NCI-H69 (cell line): ENCODE measurements at regions not wholly inside any gene's neighbourhood (a gene's known extent, or its start where the extent isn't known, plus 50 kb on each side); places are given as distances from the start of the nearest gene placed in this dataset.

Experiments
- DNase-seq: peaks from one replicate; lab custom pipeline; 2025; lab: John Stamatoyannopoulos, UW

DNA sequence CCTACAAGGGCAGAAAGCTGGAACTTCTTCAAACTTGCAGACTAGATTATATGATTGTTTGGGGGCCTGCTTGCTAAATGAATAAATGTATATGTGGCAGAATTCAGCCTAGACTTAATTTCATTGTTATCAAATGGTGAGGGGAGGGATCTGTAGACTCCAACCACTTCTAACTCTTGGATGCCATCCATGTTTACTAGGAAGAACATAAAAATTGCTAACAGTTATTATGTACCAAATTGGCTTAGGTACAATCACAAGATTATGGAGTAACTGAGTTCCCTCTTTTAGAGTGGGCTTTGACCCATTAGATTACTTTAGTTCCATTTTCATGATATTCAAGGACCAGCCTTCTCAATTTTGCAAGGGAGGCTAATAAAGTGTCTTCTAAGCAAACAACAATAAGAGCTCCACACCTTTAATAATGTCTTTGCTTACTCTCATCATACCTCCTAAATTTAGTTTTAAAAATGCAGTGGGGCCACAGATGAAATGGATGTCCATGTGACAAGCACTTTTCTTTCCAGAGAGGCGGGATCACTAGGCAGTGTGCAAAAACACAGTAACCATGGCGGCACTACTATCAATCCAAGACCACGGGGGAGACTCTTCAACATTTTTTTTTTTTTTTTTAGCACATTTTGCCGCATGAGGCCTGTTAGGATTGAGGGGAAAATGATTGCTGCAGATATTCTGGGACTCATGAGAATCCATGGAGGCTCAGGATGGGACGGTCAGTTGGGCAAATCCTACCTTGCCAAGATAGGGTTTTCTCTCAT is 217.6 kb upstream of the SPRED2 start:
- DNase-seq: no peak

DNA sequence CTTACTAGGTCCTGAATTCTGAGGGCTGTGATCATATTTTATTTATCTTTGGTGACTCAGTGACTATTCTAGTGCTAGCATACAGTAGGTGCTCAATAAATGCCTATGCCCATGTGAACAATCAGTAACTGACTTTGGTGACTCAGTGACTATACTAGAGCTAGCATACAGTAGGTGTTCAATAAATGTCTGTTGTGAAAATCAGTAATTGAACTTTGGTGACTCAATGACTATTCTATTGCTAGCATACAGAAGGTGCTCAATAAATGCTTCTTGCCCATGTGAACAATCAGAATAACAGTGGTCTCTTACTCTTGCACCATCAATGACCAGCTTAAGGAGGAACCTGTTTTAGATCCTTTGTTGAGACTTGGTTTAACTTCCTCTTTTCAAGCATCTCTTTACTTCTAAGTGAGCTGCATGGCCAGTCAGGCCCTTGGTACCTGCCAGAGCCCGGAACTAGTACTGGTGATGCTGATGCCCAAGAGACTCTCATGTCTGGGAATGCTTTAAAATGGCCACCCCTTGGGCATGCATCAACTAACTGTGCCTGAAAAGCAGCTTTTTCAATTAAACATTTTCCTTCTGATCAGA is 214.9 kb upstream of the SPRED2 start:
- no peak for DNase-seq

DNA sequence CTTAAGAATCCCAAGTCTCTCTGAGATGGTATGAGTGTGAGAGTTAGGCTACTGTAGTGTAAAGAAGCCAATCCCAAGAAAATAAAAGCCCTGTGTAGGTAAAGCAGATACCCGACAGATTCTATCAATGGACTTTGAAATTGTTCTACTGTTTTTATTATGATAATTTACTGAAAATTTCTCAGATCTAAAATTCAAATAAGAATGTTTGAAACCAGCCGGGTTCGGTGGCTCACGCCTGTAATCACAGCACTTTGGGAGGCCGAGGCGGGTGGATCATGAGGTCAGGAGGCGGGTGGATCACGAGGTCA is 208.3 kb upstream of the SPRED2 start:
- no peak for DNase-seq

DNA sequence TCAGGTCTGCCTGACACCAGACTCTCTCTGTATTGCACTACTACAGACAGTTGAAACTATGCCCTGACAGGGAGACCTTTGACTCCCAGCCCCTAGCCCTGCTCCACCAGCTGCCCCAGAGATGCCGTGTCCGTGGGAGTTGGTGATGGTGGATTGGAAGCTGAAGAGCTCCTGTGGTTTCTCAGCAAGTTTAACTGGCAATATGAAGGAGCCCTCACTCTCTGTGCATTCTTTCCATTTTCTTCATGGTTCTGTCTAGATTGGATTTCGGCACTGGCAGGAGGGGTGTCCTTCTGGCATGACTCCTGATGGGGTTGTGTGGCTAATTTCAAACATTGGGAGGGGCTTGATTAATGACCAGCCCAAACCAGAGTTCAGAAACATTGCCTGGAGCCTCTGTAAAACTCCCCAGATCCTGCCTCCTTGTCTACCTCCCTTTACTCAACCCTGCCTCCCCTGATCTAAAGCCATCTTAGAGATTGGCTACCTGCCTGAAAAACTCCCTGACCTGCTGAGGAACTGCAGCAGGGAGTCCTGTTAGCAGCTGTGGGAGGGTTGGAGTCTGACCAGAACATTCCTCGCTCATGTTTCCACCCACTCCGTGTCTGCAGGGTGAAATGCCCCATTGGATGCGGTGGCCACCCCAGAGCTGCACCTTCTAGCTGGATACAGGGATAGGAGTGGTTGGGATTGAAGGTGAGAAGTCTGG is 206.9 kb upstream of the SPRED2 start:
- peak; percentile 29 for DNase-seq

DNA sequence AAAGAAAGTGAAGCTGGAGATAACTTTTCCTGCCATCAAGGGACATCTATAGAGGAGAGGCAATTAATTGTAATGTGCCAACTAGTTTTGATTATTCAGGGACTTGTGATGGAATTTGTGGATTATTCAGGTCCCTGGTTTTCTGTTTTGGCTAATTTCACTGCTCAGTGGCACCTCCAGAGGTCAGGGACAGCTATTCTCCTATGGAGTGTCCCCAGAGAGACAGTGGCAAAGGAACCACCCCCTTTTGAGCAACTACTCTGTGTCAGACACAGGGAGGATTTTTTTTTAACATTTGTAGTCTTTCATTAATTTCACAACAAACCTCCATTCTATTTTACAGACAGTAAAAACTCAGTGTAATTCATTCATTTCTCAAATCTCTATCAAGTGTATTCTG is 206.0 kb upstream of the SPRED2 start:
- DNase-seq: no peak

DNA sequence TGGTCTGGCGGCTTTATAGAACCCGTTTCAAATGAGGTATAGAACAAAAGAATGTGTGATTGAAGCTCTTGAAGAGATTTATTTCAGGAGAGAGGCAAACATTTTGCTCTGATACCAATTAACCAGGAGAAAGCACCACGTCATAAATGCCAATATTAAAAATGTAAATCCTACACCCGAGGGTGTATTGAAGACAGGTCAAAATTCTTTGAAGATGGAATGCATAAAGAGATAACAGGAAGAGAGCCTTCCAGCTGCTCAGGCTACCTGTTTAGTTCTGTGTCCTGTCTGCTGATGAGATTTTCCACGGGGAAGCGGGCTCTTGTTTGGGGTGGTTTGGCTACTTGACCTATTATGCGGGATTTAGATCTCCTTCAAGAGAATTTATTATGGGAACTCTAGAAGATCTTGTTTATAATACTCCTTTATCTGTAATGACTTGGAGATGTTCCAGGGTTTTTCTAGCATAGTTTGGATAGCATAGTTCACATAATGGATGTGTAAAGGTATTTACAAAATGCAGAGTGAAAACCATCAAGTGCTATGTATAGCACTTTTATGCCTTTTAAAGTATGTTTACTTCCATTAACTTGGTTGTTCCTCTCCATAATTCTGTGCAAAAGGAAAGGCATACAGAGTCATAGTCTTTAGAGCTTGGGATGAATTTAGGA is 204.5 kb upstream of the SPRED2 start:
- no peak for DNase-seq

DNA sequence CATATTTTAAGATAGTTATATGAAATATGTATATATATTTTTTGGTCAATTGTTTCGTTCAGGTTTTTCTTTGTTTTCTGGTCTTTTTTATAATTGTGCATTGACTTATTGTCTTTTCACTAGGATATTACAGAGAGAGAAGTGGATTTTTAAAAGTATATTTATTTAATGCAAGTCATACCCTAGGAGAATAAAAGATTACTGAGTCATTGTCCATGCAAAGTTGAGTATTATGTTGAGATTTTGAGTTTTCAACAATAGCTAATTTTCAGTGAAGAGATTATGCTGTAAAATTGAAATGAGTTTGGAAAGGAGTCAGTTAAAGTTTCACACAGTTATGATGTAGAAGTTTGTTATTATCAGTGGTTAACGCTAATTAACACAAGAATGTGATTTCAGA is 203.6 kb upstream of the SPRED2 start:
- DNase-seq: no peak

DNA sequence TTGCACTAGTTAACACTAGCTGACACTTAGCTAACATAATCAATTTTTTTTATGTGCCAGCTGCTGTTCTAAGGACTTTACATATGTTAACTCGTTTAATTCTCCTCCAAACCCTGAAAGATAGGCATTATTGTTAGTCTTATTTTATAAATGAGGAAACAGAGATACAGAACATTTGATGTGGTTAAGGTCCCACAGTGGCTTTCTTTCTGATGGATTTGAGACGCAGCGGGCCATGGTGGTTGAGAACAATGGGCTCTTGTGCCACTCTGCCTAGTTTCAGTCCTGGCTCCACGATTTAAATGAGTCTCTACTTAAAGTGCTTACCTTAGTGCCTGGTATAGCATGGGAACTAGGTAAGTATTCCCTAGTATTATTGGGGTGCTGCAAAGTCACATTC is 201.9 kb upstream of the SPRED2 start:
- DNase-seq: no peak

DNA sequence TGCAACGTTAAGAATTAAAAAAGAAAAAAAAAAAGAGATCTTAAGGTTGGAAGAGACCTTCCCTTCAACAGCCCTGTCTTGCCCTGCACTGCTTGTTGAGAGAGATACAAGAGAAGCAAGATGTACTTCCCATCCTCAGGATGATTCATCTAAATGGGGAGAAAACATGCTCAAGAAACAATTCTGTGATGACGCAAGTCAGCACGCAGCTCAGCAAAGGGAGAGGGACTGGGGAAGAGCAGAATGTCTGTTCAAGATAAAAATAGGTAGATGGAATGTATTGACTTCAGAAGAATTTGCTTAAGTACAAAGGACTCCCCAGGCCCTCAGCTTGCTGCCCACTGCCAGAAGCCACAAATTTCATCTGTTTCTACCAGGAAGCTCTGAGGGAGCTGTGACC is 198.2 kb upstream of the SPRED2 start:
- DNase-seq: no peak

DNA sequence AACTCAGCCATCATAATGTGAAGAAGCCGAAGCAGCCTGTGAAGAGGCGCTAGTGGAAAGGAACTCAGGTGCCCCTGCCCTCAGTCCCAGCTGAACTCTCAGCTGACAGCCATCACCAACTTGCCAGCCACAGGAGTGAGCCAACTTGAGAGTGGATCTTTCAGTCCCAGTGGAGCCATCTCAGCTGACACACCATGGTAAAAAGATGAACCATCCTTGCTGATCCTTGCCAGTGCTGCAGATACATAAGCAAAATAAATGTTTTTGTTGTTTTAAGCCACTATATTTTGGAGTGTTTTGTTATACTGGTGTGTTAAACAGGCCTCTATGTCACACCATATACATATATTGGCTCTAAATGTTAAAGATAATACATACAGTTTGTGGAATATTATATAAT is 195.8 kb upstream of the SPRED2 start:
- no peak for DNase-seq

DNA sequence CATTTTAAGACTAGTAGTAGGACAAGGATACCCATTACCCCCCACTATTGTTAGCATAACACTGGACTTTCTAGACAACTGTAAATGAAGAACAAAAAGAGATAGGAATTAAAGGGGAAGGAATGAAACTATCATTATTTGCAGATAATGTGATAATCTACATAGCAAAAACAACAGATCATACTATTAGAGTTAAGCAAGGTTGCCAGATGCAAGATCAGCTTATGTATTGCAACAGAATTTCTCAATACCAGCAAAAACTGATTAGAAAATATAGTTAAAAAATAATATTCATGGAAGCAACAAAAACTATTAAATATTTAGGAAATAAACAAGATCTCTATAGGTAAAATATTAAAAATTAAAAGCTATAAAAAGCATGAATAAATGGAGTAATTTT is 194.4 kb upstream of the SPRED2 start:
- DNase-seq: no peak

DNA sequence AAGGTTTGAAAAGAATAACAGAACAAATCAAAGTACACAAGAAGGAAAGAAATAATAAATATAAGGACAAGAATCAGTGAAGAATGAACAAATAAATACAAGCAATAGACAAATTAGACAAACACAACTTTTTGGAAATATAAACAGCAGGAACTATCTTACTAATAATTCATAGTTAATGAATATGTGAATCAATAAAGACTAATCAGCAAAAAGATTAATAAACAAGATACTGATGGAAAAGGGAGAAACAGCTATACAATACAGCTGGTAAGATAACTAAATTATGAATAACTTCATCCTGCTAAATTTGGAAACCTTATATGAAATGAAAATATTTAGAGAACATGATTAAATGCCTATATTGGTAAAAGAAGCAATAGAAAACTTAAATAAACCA is 193.6 kb upstream of the SPRED2 start:
- no peak for DNase-seq

DNA sequence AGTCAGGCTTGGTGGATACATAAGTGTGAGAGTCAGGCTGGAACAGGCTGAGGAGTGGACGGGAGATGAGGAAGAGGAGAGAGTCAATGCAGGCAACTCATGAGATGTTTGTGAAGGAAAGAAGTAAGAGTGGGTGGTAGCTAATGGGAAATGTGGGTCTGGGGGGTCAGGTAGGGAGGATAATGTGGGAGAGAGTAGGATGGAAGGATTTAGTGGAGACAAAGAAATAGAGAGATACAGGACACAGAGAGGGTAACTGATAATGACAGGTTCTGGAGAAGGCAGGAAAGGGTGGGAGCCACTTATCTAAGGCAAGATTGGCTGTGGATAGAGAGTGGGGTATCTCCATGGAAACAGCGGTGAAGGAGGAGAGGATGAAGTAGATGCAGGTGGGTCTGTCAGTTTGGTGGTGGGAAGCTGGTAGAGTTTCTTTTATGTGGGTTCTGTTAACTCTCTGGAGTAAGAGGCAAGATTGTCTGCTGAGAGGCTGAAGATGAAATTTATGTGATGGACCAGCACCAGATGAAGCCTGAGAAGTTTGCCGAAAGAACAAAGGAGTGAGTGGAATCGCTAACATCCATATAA is 190.6 kb upstream of the SPRED2 start:
- DNase-seq: no peak

DNA sequence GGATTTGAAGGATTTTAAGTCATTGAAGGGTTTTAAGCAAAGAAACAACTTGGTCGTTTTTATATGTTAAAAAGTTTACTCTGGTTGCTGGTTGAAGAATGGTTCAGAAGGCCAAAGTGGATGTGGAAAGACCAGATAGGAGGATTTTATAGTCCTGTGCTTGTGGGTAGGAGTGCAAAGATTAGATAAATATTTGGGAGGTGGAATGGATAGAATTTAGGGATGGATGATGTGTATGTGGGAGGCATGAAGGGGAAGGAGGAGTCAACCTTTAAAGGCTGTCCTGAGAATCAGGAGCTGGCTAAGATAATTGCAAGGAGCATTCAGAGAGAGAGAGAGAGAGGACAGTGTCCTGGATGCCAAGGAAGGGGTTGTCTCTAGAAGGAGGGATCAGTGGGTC is 190.1 kb upstream of the SPRED2 start:
- DNase-seq: no peak

DNA sequence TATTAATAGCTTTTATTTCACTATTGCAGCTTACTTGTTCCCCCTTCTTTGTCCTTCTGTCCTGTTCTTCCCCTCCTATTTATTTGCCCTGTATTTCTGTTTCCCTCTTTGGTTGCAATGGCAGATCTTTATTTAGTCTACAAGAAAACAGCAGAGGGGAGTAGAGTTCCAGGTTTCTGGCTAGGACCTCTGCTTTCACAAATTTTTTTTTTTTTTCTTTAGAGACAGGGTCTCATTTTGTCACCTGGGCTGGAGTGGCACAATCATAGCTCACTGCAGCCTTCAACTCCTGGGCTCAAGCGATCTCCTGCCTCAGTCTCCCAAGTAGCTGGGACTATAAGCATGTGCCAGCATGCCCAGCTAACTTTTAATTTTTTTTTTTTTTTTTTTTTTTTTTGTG is 188.1 kb upstream of the SPRED2 start:
- DNase-seq: no peak

DNA sequence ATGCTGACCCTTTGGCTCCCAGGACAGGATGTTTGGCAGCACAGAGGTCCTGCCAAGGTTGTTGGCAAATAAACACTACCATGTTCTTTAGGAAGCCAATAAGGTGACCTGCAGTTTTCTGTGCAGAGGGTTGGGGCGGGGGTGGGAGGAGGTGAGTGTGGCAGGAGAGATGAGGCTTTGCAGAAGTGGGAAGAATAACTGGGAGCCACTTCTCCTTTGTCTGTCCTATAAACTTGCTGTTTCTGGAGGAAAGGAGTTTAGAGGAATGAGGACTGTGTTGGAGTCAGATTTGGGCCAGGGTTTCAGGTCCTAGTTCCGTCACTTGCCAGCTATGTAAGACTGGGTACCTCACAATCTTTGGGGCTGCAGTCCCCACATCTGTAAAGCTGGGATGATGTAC is 187.6 kb upstream of the SPRED2 start:
- no peak for DNase-seq

DNA sequence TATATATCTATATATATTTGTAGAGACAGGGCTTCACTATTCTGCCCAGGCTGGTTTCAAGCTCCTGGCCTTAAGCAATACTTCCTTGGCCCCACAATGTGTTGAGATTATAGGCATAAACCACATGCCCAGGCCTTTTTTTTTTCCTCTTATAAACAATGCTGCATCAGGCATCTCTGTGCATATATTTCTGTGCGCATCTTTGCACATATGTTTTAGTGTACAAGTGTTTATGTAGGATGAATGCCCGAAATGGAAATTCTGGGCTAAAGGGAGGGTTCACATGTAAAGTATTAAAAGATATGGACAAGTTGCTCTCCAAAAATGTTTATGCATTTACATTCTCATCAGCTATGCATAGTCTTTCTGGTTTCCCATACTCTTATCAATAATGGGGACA is 183.2 kb upstream of the SPRED2 start:
- DNase-seq: no peak

DNA sequence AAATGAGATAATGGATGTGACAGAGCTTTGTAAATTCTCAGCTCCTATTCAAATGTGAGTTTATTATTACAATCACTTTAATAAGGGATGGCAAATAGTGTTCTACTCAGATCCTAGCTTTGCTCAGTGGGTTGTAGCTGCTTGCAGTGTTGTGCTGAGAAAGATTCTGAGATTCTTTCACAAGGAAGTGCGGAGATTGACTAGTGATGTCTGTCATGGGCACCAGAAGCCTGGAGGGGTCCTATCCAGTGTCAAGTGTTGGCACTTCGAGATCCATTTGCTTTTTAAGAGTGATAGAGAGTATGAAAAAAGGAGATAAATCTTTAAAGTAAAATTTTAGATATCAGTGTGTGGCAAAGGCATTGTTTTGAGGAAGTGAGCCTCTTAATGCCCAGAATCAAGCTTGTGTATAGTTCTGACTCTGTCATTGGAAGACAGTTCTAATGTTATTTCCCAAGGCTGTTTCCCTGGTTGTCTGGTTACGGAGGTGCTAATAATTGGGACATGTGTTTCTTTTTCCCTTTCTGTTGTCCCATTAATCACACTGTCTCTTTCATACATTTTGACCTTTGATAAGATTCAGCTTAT is 181.7 kb upstream of the SPRED2 start:
- DNase-seq: no peak

DNA sequence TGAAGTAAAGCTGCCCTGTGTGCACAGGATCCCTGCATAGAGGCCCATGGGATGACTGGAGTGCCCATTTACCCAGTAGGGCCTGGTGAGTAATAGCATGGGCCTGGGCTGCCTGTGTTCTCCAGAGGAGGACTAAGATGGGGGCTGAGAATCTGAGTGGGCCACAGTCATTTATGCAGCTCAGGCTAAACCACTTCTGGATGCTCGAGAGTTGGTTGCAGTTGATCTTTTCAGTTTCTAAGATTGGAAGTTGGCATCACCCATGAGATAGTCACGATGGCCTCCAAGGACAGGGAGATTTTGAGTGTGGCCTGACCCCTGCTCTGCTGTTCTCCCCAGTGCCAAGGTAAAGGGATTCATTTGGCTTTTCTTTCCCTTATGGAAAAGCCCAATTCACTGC is 179.1 kb upstream of the SPRED2 start:
- DNase-seq: no peak

DNA sequence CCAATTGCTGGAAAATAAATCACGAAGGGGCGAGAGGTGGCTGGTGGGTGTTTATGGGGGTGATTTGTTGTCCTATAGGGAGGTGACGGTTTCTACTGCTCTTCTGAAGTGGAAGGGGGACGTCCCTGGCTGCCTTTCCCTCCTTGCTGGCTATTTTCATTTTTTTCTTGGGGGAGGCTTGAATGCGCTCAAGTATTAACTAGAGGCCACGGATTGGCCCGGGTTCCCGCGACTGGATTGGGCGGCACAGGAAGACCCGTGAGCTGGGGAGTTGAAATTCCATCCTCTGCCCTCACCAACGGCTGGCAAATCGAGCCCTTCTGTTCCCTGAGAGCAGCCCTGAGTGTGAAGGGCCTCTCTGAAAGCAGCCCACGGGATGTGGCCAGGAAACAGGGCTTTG is 176.5 kb upstream of the SPRED2 start:
- no peak for DNase-seq

DNA sequence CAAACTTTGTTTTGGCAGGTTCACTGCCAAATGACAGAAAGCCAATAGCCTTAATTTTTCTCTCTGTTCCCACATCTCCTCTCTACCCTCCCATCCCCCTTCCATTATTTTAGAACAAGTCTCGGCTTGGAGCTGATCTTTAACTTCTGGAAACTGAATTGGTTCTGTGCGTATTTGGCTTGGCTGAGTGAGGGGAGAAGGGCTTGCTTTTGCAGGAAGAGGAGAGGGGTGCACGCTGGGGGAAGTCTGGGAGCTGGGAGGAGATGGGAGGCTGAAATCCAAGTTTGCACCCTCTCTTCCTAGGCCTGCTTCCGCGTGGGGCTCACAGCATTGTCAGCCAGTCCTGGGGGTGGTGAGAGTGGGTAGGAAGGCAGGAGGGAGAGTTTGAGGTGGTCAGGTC is 176.1 kb upstream of the SPRED2 start:
- DNase-seq: no peak

DNA sequence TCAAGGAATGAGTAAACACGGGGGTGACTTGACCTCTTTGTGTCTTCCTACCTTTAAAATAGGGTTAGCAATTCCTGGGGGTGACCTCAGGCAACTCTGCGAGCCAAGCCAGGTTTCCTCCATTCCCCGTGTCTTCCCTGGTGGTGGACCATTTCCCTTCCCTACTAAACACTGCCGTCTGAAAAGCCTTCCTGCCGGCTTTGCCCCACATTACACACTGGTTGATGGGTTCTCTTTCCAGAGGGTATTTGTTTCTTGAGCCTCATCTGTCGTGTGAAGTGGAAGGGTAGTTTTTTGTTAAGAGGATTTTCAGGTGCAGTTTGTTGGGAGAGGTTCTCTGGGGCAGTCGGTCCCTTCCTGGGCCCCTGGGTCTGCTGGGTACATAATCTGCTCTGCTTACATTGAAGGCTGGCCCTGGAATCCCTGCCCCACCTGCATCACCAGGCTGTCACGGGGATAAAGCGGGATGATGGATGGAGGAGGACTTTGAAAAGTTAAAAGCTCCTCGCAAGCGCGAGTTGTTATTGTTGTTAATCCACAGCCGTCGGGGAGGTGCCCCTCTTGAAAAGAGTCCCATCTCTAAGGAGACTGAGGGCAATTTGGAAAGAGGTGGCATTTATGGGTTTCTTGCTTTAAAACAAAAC is 175.4 kb upstream of the SPRED2 start:
- DNase-seq: no peak
